Mucosa of descending colon (tissue), 3 donors: ENCODE measurements at regions not wholly inside any gene's neighbourhood (a gene's known extent, or its start where the extent isn't known, plus 50 kb on each side); places are given as distances from the start of the nearest gene placed in this dataset.

Experiments used
- ATAC-seq: fragments of 200-7000 bp; cut with Tn5 transposase; one replicate; pipeline ENCODE4 v1.9.1; 2020; ENCODE audit warnings: mild to moderate bottlenecking, moderate library complexity
- DNase-seq, 3 donors: peaks; one replicate each; pipeline ENCODE4 v3.0.0-alpha.2; 2020
- H3K36me3 ChIP-seq: fragments of 200-600 bp; one replicate; pipeline ENCODE4 v1.8.0; 2021; ENCODE audit warnings: low read depth, mild to moderate bottlenecking
- H3K4me1 ChIP-seq: fragments of 200-600 bp; one replicate; pipeline ENCODE4 v1.8.0; 2021; ENCODE audit warnings: low read depth, mild to moderate bottlenecking
- H3K4me3 ChIP-seq: fragments of 200-600 bp; one replicate; pipeline ENCODE4 v1.8.0; 2021; ENCODE audit warnings: mild to moderate bottlenecking
- H3K9me3 ChIP-seq: fragments of 200-600 bp; one replicate; pipeline ENCODE4 v1.8.0; 2021; ENCODE audit warnings: mild to moderate bottlenecking
- CTCF ChIP-seq: fragments of 200-600 bp; IDR thresholded peaks from one replicate; pipeline ENCODE4 v1.8.0; 2022; ENCODE audit warnings: antibody characterized with exemption, mild to moderate bottlenecking
- intact Hi-C, 2 donors: fragments of 100-400 bp; cut with DNase I in 1 of 2; cut with micrococcal nuclease in 1 of 2; formaldehyde crosslinking; loops; one replicate each; pipeline versions ENCODE4 v1.11.0 to v1.11.1; 2022; cut with DNase I, micrococcal nuclease
- donor health status: DM: no; HTN: no; CAD: no; lungs with moderate emphysema.
- donor health status: DM: no; HTN: no; CAD: no.
- donor health status: DM: no; HTN: yes; CAD: no.

GRCh38 chr7:1364068-1364905 lies 95.0 kb downstream of the MICALL2 start:
- intact Hi-C loops, result no loop called here
- H3K9me3 ChIP-seq, result peaks cover 2% of the 10 kb centered on the region
- H3K4me3 ChIP-seq, result no peak overlapping the region
- TF ChIP-seq CTCF, result no peak
- DNase-seq, result peak in 1 of 3 donors; percentile 37
- no peak for ATAC-seq
- no peaks in the 10 kb centered on the region for H3K4me1 ChIP-seq
- no peaks in the 10 kb centered on the region for H3K36me3 ChIP-seq

GRCh38 chr7:1364906-1365570 lies 94.2 kb downstream of the MICALL2 start:
- TF ChIP-seq CTCF, result no peak
- H3K4me1 ChIP-seq, result no peaks in the 10 kb centered on the region
- ATAC-seq (no peak), DNase-seq (no peak)
- peaks cover 2% of the 10 kb centered on the region for H3K9me3 ChIP-seq
- intact Hi-C loops, result no loop called here
- no peaks in the 10 kb centered on the region for H3K36me3 ChIP-seq
- H3K4me3 ChIP-seq, result no peak overlapping the region

GRCh38 chr7:1365846-1366245 lies 93.4 kb downstream of the MICALL2 start:
- Histone ChIP-seq H3K36me3 (no peaks in the 10 kb centered on the region), H3K4me3 (no peak overlapping the region), H3K4me1 (no peaks in the 10 kb centered on the region), H3K9me3 (peaks cover 2% of the 10 kb centered on the region)
- no peak for ATAC-seq
- intact Hi-C loops, result no loop called here
- TF ChIP-seq CTCF, result no peak
- DNase-seq, result no peak

GRCh38 chr7:1366801-1367405 lies 92.4 kb downstream of the MICALL2 start:
- DNase-seq, result peak in 1 of 3 donors; percentile 36
- no peak for TF ChIP-seq CTCF
- Histone ChIP-seq H3K4me1 (no peaks in the 10 kb centered on the region), H3K9me3 (peaks cover 2% of the 10 kb centered on the region), H3K36me3 (no peaks in the 10 kb centered on the region), H3K4me3 (no peak overlapping the region)
- intact Hi-C loops, result no loop called here
- no peak for ATAC-seq

GRCh38 chr7:1367501-1368183 lies 91.6 kb downstream of the MICALL2 start:
- H3K4me1 ChIP-seq, result no peaks in the 10 kb centered on the region
- no peak for TF ChIP-seq CTCF
- ATAC-seq (no peak), DNase-seq (peak in 1 of 3 donors; percentile 4)
- intact Hi-C loops, result no loop called here
- H3K4me3 ChIP-seq, result no peak overlapping the region
- peaks cover 2% of the 10 kb centered on the region for H3K9me3 ChIP-seq
- H3K36me3 ChIP-seq, result no peaks in the 10 kb centered on the region
